ENCODE measurements at regions not wholly inside any gene's neighbourhood (a gene's known extent, or its start where the extent isn't known, plus 50 kb on each side); places are given as distances from the start of the nearest gene placed in this dataset.

GRCh38 chr4:4919927-4920326 is 60.5 kb downstream of the MSX1 start:
- H3K36me3 ChIP-seq (ENCODE audit: insufficient read depth in 1 of 2, low read depth in 1 of 2), result no peaks in the 10 kb centered on the region
- peaks cover 0 to 2% (median 0%) of the 10 kb centered on the region in 3 donors for H3K27me3 ChIP-seq (ENCODE audit: insufficient read depth in 3 of 3, low read length in 2 of 3)
- no peak overlapping the region for H3K27ac ChIP-seq
- H3K9me3 ChIP-seq, result no peaks in the 10 kb centered on the region
- 42 to 54% (median 49%) methylated on average over 11 of the region's 11 CpGs for WGBS, 3 donors
- intact Hi-C loops (cut with DNase I), result no loop called here
- TF ChIP-seq CTCF (IDR thresholded peaks at IDR 0.05), result no peak
- DNase-seq (peak; percentile 54 to 71), ATAC-seq (no peak)
- H3K4me3 ChIP-seq, result no peak overlapping the region
- H3K4me1 ChIP-seq, result no peaks in the 10 kb centered on the region

- WGBS, 3 donors, result 93 to 98% (median 95%) methylated on average over 2 of the region's 2 CpGs
- no peak for TF ChIP-seq CTCF (IDR thresholded peaks at IDR 0.05)
Measured at GRCh38 chr4:4921077-4921476, 61.6 kb downstream of the MSX1 start.

GRCh38 chr4:4922441-4922840 is 63.0 kb downstream of the MSX1 start:
- H3K9me3 ChIP-seq, result no peaks in the 10 kb centered on the region
- peaks cover 0 to 2% (median 0%) of the 10 kb centered on the region in 3 donors for H3K27me3 ChIP-seq (ENCODE audit: insufficient read depth in 3 of 3, low read length in 2 of 3)
- no peak overlapping the region for H3K4me3 ChIP-seq
- ATAC-seq, result no peak
- no peaks in the 10 kb centered on the region for H3K36me3 ChIP-seq (ENCODE audit: insufficient read depth in 1 of 2, low read depth in 1 of 2)
- no peak for DNase-seq
- H3K27ac ChIP-seq, result no peak overlapping the region
- H3K4me1 ChIP-seq, result no peaks in the 10 kb centered on the region
- no peak for TF ChIP-seq CTCF (IDR thresholded peaks at IDR 0.05)
- WGBS, 3 donors, result 71 to 88% (median 76%) methylated on average over 2 of the region's 2 CpGs
- intact Hi-C loops (cut with DNase I), result no loop called here

More at GRCh38 chr4:4921077-4921476, 61.6 kb downstream of the MSX1 start:
- H3K27ac ChIP-seq, result no peak overlapping the region
- no peak for DNase-seq
- ATAC-seq, result no peak
- intact Hi-C loops (cut with DNase I), result no loop called here
- no peaks in the 10 kb centered on the region for H3K4me1 ChIP-seq
- H3K9me3 ChIP-seq, result no peaks in the 10 kb centered on the region
- H3K36me3 ChIP-seq (ENCODE audit: insufficient read depth in 1 of 2, low read depth in 1 of 2), result no peaks in the 10 kb centered on the region
- no peak overlapping the region for H3K4me3 ChIP-seq
- peaks cover 0 to 2% (median 0%) of the 10 kb centered on the region in 3 donors for H3K27me3 ChIP-seq (ENCODE audit: insufficient read depth in 3 of 3, low read length in 2 of 3)

GRCh38 chr4:4923201-4923600 is 63.7 kb downstream of the MSX1 start:
- Histone ChIP-seq H3K4me3 (no peak overlapping the region), H3K27ac (no peak overlapping the region), H3K36me3 (ENCODE audit: insufficient read depth in 1 of 2, low read depth in 1 of 2) (no peaks in the 10 kb centered on the region), H3K9me3 (no peaks in the 10 kb centered on the region), H3K27me3 (ENCODE audit: insufficient read depth in 3 of 3, low read length in 2 of 3) (peaks cover 0 to 2% (median 0%) of the 10 kb centered on the region in 3 donors), H3K4me1 (no peaks in the 10 kb centered on the region)
- DNase-seq (no peak), ATAC-seq (no peak)
- no peak for TF ChIP-seq CTCF (IDR thresholded peaks at IDR 0.05)
- WGBS, 3 donors, result 36 to 54% (median 37%) methylated on average over 1 of the region's 1 CpG
- intact Hi-C loops (cut with DNase I), result no loop called here

GRCh38 chr4:4930677-4931076 is 71.2 kb downstream of the MSX1 start:
- Histone ChIP-seq H3K36me3 (ENCODE audit: insufficient read depth in 1 of 2, low read depth in 1 of 2) (no peaks in the 10 kb centered on the region), H3K9me3 (no peaks in the 10 kb centered on the region), H3K27ac (no peak overlapping the region), H3K4me3 (no peak overlapping the region), H3K4me1 (no peaks in the 10 kb centered on the region), H3K27me3 (ENCODE audit: insufficient read depth in 3 of 3, low read length in 2 of 3) (peaks cover 0 to 3% (median 0%) of the 10 kb centered on the region in 3 donors)
- no peak for DNase-seq
- TF ChIP-seq CTCF (IDR thresholded peaks at IDR 0.05), result no peak
- ATAC-seq, result no peak
- intact Hi-C loops (cut with DNase I), result no loop called here
- 29 to 32% (median 31%) methylated on average over 3 of the region's 3 CpGs for WGBS, 3 donors

Measured in psoas muscle (tissue), 7 donors.